Peyer's patch (tissue), 4 donors: ENCODE measurements at regions not wholly inside any gene's neighbourhood (a gene's known extent, or its start where the extent isn't known, plus 50 kb on each side); places are given as distances from the start of the nearest gene placed in this dataset.
"Not testable (repeated sequence)": the region's sequence is repeated elsewhere in the genome, so short reads cannot be mapped to it uniquely, and the experiment has no call there.

Source experiments
- DNase-seq, 3 donors: peaks; one replicate each; pipeline ENCODE4 v3.0.0-alpha.2; 2017 to 2019
- H3K27ac ChIP-seq, 4 donors: fragments of 200-600 bp; sonication (generic); one replicate each; pipeline ENCODE4 v1.5.1; 2016 to 2019
- H3K27me3 ChIP-seq, 2 donors: fragments of 200-600 bp; sonication (generic); one replicate each; pipeline ENCODE4 v1.5.1; 2019
- H3K36me3 ChIP-seq, 3 donors: fragments of 200-600 bp; sonication (generic); one replicate each; pipeline ENCODE4 v1.5.1; 2016 to 2019
- H3K4me1 ChIP-seq, 4 donors: fragments of 200-600 bp; sonication (generic); one replicate each; pipeline ENCODE4 v1.5.1; 2016 to 2019
- H3K4me3 ChIP-seq, 4 donors: fragments of 200-600 bp; sonication (generic); 1 replicate in 3 of 4; 2 replicates in 1 of 4; pipeline ENCODE4 v1.5.1; 2016 to 2019; ENCODE audit warnings: mild to moderate bottlenecking in 1 of 4
- H3K9me3 ChIP-seq, 4 donors: fragments of 200-600 bp; sonication (generic); one replicate each; pipeline ENCODE4 v1.5.1; 2016 to 2019; ENCODE audit warnings: mild to moderate bottlenecking in 1 of 4
- CTCF ChIP-seq, 6 experiments: fragments of 450-650 bp in 4 of 6; fragments of 200-600 bp in 2 of 6; sonication (generic) in 1 of 6; IDR thresholded peaks; one replicate each; pipeline ENCODE4 v1.5.1; 2017 to 2019; ENCODE audit warnings: antibody characterized with exemption in 6 of 6, mild to moderate bottlenecking in 3 of 6, moderate library complexity in 1 of 6
- POLR2A ChIP-seq, 2 donors: fragments of 450-650 bp; IDR thresholded peaks; one replicate each; pipeline ENCODE4 v1.5.1; 2017; ENCODE audit warnings: antibody characterized with exemption in 2 of 2, mild to moderate bottlenecking in 2 of 2, moderate library complexity in 2 of 2

DNA sequence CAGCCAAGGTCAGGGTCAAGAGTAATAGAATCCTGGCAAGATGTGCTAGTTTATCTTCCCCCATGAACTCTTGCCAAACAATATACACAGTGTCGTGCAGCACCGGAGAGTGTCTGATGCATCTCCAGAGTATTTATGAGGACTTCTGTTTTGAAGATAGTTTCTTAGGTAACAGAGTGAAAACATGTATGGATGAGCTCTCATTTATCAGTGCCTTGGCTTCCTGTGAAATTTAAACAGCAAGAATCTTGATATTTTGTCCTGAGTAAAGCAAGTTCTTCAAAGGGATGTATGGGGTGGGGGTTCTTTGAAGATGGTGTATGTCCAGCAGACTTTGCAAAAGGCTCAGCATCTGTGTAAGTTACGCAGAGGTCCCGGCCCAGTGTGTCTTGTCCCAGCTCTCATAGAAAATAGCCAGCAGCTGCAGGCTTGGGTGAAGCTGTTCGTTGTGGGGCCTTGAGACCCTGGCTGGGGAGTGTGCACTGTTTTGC, 361.0 kb upstream of the NT5C1B start:
- Histone ChIP-seq H3K9me3 (no peaks in the 10 kb centered on the region), H3K27me3 (no peaks in the 10 kb centered on the region), H3K4me1 (no peaks in the 10 kb centered on the region), H3K36me3 (no peaks in the 10 kb centered on the region), H3K4me3 (no peak overlapping the region), H3K27ac (peak overlapping the region in 1 of 4 donors; percentile 1)
- DNase-seq = no peak
- TF ChIP-seq CTCF (IDR thresholded peaks at IDR 0.05) (no peak), POLR2A (IDR thresholded peaks at IDR 0.05) (no peak)

- no peaks in the 10 kb centered on the region for H3K9me3 ChIP-seq
- H3K4me3 ChIP-seq = no peak overlapping the region
- DNase-seq = no peak
- H3K27ac ChIP-seq = no peak overlapping the region
- H3K36me3 ChIP-seq = no peaks in the 10 kb centered on the region
- no peaks in the 10 kb centered on the region for H3K4me1 ChIP-seq
- TF ChIP-seq CTCF (IDR thresholded peaks at IDR 0.05) (no peak), POLR2A (IDR thresholded peaks at IDR 0.05) (no peak)
- H3K27me3 ChIP-seq = no peaks in the 10 kb centered on the region
Measured at GRCh38 chr2:18949871-18950270, 360.5 kb upstream of the NT5C1B start.

DNA sequence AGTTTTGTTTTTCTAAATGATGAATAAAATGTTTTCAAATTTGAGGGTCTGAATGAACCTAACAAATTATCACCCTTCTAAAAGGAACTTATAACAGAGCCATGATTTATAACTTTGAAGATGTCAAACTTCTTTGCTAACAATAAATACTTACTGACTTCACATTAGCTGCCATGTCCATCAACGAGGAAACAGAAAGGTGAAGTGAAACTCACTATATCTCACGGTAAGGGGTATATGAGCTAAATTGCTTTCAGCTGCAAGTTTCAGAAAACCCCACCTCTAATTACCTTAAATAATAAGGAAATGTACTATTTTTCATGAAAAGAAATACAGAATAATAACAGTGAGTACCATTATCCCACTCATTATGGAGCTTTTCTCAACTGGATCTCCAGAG, 350.8 kb upstream of the NT5C1B start:
- Histone ChIP-seq H3K9me3 (no peaks in the 10 kb centered on the region), H3K27me3 (no peaks in the 10 kb centered on the region), H3K4me1 (no peaks in the 10 kb centered on the region), H3K4me3 (no peak overlapping the region), H3K36me3 (no peaks in the 10 kb centered on the region), H3K27ac (no peak overlapping the region)
- TF ChIP-seq CTCF (IDR thresholded peaks at IDR 0.05) = no peak
- TF ChIP-seq POLR2A (IDR thresholded peaks at IDR 0.05) = no peak
- DNase-seq = no peak

DNA sequence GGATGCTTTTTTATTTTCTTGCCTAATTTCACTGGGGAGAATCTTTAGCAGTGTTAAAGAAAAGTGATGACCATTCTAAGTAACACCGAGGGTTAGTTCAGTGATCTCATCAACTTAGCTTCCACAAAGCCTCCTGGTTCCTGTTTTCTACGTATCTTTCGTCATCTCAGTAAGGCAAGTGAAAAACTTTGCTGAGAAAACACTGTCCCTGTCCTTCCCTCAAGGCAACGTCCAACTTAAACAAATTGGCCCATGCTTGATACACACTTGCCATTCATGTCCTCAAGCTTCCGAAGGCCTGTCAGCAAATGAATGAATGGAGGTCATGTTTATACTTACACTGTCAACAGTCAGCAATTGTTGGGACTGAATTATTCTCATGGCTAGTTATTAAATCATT, 350.4 kb upstream of the NT5C1B start:
- H3K27me3 ChIP-seq, H3K36me3 ChIP-seq, DNase-seq, H3K4me1 ChIP-seq, H3K4me3 ChIP-seq, H3K27ac ChIP-seq, H3K9me3 ChIP-seq: not testable (repeated sequence)

DNA sequence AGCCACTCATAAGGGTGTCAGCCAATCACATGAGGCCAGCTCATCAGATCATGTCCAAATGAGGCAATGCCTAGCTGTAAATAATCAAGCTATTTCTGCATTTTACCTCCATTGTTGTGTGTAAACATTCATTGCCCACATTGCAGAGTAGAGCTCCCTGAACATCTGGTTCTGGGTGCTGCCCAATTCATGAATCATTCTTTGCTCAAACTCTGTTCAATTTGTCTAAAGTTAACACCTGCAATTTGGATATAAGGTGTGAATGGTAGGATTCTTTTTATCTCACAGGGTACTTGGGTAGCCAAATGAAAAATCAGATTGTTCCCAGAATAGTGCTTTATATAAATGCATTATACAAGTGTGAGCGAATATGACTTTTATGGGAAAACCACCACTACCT, 345.5 kb upstream of the NT5C1B start:
- no peak overlapping the region for H3K27ac ChIP-seq
- no peaks in the 10 kb centered on the region for H3K4me1 ChIP-seq
- no peaks in the 10 kb centered on the region for H3K36me3 ChIP-seq
- TF ChIP-seq POLR2A (IDR thresholded peaks at IDR 0.05) (no peak), CTCF (IDR thresholded peaks at IDR 0.05) (no peak)
- H3K27me3 ChIP-seq = no peaks in the 10 kb centered on the region
- H3K9me3 ChIP-seq = no peaks in the 10 kb centered on the region
- H3K4me3 ChIP-seq = no peak overlapping the region
- no peak for DNase-seq

- DNase-seq = no peak
- Histone ChIP-seq H3K4me1 (no peaks in the 10 kb centered on the region), H3K27me3 (no peaks in the 10 kb centered on the region), H3K36me3 (no peaks in the 10 kb centered on the region), H3K27ac (no peak overlapping the region), H3K9me3 (no peaks in the 10 kb centered on the region), H3K4me3 (no peak overlapping the region)
- TF ChIP-seq CTCF (IDR thresholded peaks at IDR 0.05) = no peak
- no peak for TF ChIP-seq POLR2A (IDR thresholded peaks at IDR 0.05)
Measured at GRCh38 chr2:18932853-18933252, 343.5 kb upstream of the NT5C1B start.
